Lower lobe of right lung (tissue), 2 donors: ENCODE measurements at regions not wholly inside any gene's neighbourhood (a gene's known extent, or its start where the extent isn't known, plus 50 kb on each side); places are given as distances from the start of the nearest gene placed in this dataset.

Experiments
- ATAC-seq, 2 donors: fragments of 200-7000 bp; cut with Tn5 transposase; one replicate each; pipeline ENCODE4 v1.9.1; 2020 to 2022; ENCODE audit warnings: mild to moderate bottlenecking in 2 of 2, moderate library complexity in 2 of 2
- DNase-seq: peaks from one replicate; pipeline ENCODE4 v3.0.0-alpha.2; 2020
- H3K27ac ChIP-seq: fragments of 200-600 bp; one replicate; pipeline ENCODE4 v1.8.0; 2022
- H3K27me3 ChIP-seq: fragments of 200-600 bp; one replicate; pipeline ENCODE4 v1.8.0; 2022; ENCODE audit warnings: low read depth
- H3K36me3 ChIP-seq: fragments of 200-600 bp; one replicate; pipeline ENCODE4 v1.8.0; 2022; ENCODE audit warnings: mild to moderate bottlenecking
- H3K4me1 ChIP-seq: fragments of 200-600 bp; one replicate; pipeline ENCODE4 v1.8.0; 2022
- H3K4me3 ChIP-seq: fragments of 200-600 bp; one replicate; pipeline ENCODE4 v1.8.0; 2022; ENCODE audit warnings: mild to moderate bottlenecking
- H3K9me3 ChIP-seq: fragments of 200-600 bp; one replicate; pipeline ENCODE4 v1.8.0; 2022
- CTCF ChIP-seq: fragments of 200-600 bp; IDR thresholded peaks from one replicate; pipeline ENCODE4 v1.8.0; 2022; ENCODE audit warnings: antibody characterized with exemption, mild to moderate bottlenecking
- intact Hi-C: fragments of 100-400 bp; cut with DNase I; formaldehyde crosslinking; loops from one replicate; pipeline ENCODE4 v1.11.0; 2022
- donor health status: DM: no; HTN: yes; CAD: no; lungs with severe emphysema.

GRCh38 chr9:1210954-1211353 is 160.8 kb downstream of the DMRT2 start:
- no peaks in the 10 kb centered on the region for H3K36me3 ChIP-seq
- no peak for DNase-seq
- ATAC-seq, result no peak

GRCh38 chr9:1216532-1216931 is 166.4 kb downstream of the DMRT2 start:
- Histone ChIP-seq H3K9me3 (no peaks in the 10 kb centered on the region), H3K36me3 (no peaks in the 10 kb centered on the region), H3K27me3 (no peaks in the 10 kb centered on the region), H3K4me1 (no peaks in the 10 kb centered on the region), H3K27ac (no peak overlapping the region), H3K4me3 (no peak overlapping the region)
- no peak for TF ChIP-seq CTCF
- ATAC-seq, result no peak
- DNase-seq, result no peak
- intact Hi-C loops, result no loop called here

More at GRCh38 chr9:1210954-1211353, 160.8 kb downstream of the DMRT2 start:
- Histone ChIP-seq H3K27me3 (no peaks in the 10 kb centered on the region), H3K4me1 (no peaks in the 10 kb centered on the region), H3K9me3 (no peaks in the 10 kb centered on the region), H3K4me3 (no peak overlapping the region), H3K27ac (no peak overlapping the region)
- no peak for TF ChIP-seq CTCF
- intact Hi-C loops, result no loop called here

- H3K4me1 ChIP-seq, result no peaks in the 10 kb centered on the region
- no peak overlapping the region for H3K27ac ChIP-seq
- DNase-seq, result no peak
- ATAC-seq, result no peak
- no peak overlapping the region for H3K4me3 ChIP-seq
- H3K27me3 ChIP-seq, result no peaks in the 10 kb centered on the region
- intact Hi-C loops, result no loop called here
- H3K36me3 ChIP-seq, result no peaks in the 10 kb centered on the region
- TF ChIP-seq CTCF, result no peak
- no peaks in the 10 kb centered on the region for H3K9me3 ChIP-seq
Observed at GRCh38 chr9:1217076-1217475, 166.9 kb downstream of the DMRT2 start.

GRCh38 chr9:1219284-1219683 is 169.1 kb downstream of the DMRT2 start:
- no peak overlapping the region for H3K27ac ChIP-seq
- no peaks in the 10 kb centered on the region for H3K4me1 ChIP-seq
- H3K9me3 ChIP-seq, result no peaks in the 10 kb centered on the region
- DNase-seq, result no peak
- no peak for TF ChIP-seq CTCF
- no peaks in the 10 kb centered on the region for H3K36me3 ChIP-seq
- ATAC-seq, result no peak
- no peak overlapping the region for H3K4me3 ChIP-seq
- intact Hi-C loops, result no loop called here
- H3K27me3 ChIP-seq, result no peaks in the 10 kb centered on the region

- intact Hi-C loops, result no loop called here
- no peaks in the 10 kb centered on the region for H3K9me3 ChIP-seq
- TF ChIP-seq CTCF, result no peak
- no peak overlapping the region for H3K27ac ChIP-seq
- ATAC-seq (no peak), DNase-seq (no peak)
- no peaks in the 10 kb centered on the region for H3K27me3 ChIP-seq
- H3K4me3 ChIP-seq, result no peak overlapping the region
- no peaks in the 10 kb centered on the region for H3K4me1 ChIP-seq
- H3K36me3 ChIP-seq, result no peaks in the 10 kb centered on the region
Observed at GRCh38 chr9:1221298-1221697, 171.1 kb downstream of the DMRT2 start.

GRCh38 chr9:1222511-1222910 is 172.4 kb downstream of the DMRT2 start:
- Histone ChIP-seq H3K27me3 (no peaks in the 10 kb centered on the region), H3K27ac (no peak overlapping the region), H3K36me3 (no peaks in the 10 kb centered on the region), H3K4me3 (no peak overlapping the region), H3K4me1 (no peaks in the 10 kb centered on the region), H3K9me3 (no peaks in the 10 kb centered on the region)
- no peak for TF ChIP-seq CTCF
- DNase-seq (no peak), ATAC-seq (no peak)
- intact Hi-C loops, result no loop called here
